ENCODE measurements at regions not wholly inside any gene's neighbourhood (a gene's known extent, or its start where the extent isn't known, plus 50 kb on each side); places are given as distances from the start of the nearest gene placed in this dataset.
"Not testable (repeated sequence)": the region's sequence is repeated elsewhere in the genome, so short reads cannot be mapped to it uniquely, and the experiment has no call there.

GRCh38 chr5:154644745-154645411, 110.3 kb upstream of the LARP1 start:
- no peaks in the 10 kb centered on the region for H3K36me3 ChIP-seq (ENCODE audit: control insufficient read depth, insufficient read depth, low read length)
- no peak overlapping the region for H3K27ac ChIP-seq (ENCODE audit: low read length)
- H3K27me3 ChIP-seq (ENCODE audit: control insufficient read depth, insufficient read depth, low read length): no peaks in the 10 kb centered on the region
- H3K9me3 ChIP-seq (ENCODE audit: control insufficient read depth, low read depth, low read length): peaks cover 3% of the 10 kb centered on the region
- H3K4me3 ChIP-seq (ENCODE audit: low read length): no peak overlapping the region
- H3K4me1 ChIP-seq (ENCODE audit: control insufficient read depth, insufficient read depth, low read length): peaks cover 25% of the 10 kb centered on the region
- WGBS (ENCODE audit: insufficient coverage, low lambda C conversion rate): no CpG with 5 or more reads among the region's 5 CpGs
- peak in 1 of 2 donors; percentile 28 for DNase-seq

GRCh38 chr5:154642499-154643245, 112.5 kb upstream of the LARP1 start:
- no peak overlapping the region for H3K27ac ChIP-seq (ENCODE audit: low read length)
- no peak for DNase-seq
- H3K4me1 ChIP-seq (ENCODE audit: control insufficient read depth, insufficient read depth, low read length): peaks cover 12% of the 10 kb centered on the region
- no CpG with 5 or more reads among the region's 12 CpGs for WGBS (ENCODE audit: insufficient coverage, low lambda C conversion rate)
- no peaks in the 10 kb centered on the region for H3K27me3 ChIP-seq (ENCODE audit: control insufficient read depth, insufficient read depth, low read length)
- H3K9me3 ChIP-seq (ENCODE audit: control insufficient read depth, low read depth, low read length): peaks cover 3% of the 10 kb centered on the region
- H3K36me3 ChIP-seq (ENCODE audit: control insufficient read depth, insufficient read depth, low read length): no peaks in the 10 kb centered on the region
- no peak overlapping the region for H3K4me3 ChIP-seq (ENCODE audit: low read length)

GRCh38 chr5:154640213-154640831, 114.9 kb upstream of the LARP1 start:
- not testable (repeated sequence) for H3K4me1 ChIP-seq (ENCODE audit: control insufficient read depth, insufficient read depth, low read length); H3K27me3 ChIP-seq (ENCODE audit: control insufficient read depth, insufficient read depth, low read length); H3K9me3 ChIP-seq (ENCODE audit: control insufficient read depth, low read depth, low read length); H3K4me3 ChIP-seq (ENCODE audit: low read length); H3K36me3 ChIP-seq (ENCODE audit: control insufficient read depth, insufficient read depth, low read length); H3K27ac ChIP-seq (ENCODE audit: low read length); DNase-seq
- WGBS (ENCODE audit: insufficient coverage, low lambda C conversion rate): 100% methylated on average over 1 of the region's 4 CpGs

GRCh38 chr5:154636786-154637185, 118.4 kb upstream of the LARP1 start:
- not testable (repeated sequence) for DNase-seq; H3K27ac ChIP-seq (ENCODE audit: low read length); H3K4me3 ChIP-seq (ENCODE audit: low read length); H3K4me1 ChIP-seq (ENCODE audit: control insufficient read depth, insufficient read depth, low read length); H3K9me3 ChIP-seq (ENCODE audit: control insufficient read depth, low read depth, low read length); H3K36me3 ChIP-seq (ENCODE audit: control insufficient read depth, insufficient read depth, low read length); H3K27me3 ChIP-seq (ENCODE audit: control insufficient read depth, insufficient read depth, low read length)
- WGBS (ENCODE audit: insufficient coverage, low lambda C conversion rate): 100% methylated on average over 6 of the region's 7 CpGs

- not testable (repeated sequence) for H3K4me1 ChIP-seq (ENCODE audit: control insufficient read depth, insufficient read depth, low read length); H3K4me3 ChIP-seq (ENCODE audit: low read length); H3K36me3 ChIP-seq (ENCODE audit: control insufficient read depth, insufficient read depth, low read length); DNase-seq; H3K27me3 ChIP-seq (ENCODE audit: control insufficient read depth, insufficient read depth, low read length); H3K27ac ChIP-seq (ENCODE audit: low read length); H3K9me3 ChIP-seq (ENCODE audit: control insufficient read depth, low read depth, low read length)
- WGBS (ENCODE audit: insufficient coverage, low lambda C conversion rate): no CpG with 5 or more reads among the region's 12 CpGs
Measured at GRCh38 chr5:154636271-154636670, 118.9 kb upstream of the LARP1 start.

- not testable (repeated sequence) for H3K27me3 ChIP-seq (ENCODE audit: control insufficient read depth, insufficient read depth, low read length); H3K4me3 ChIP-seq (ENCODE audit: low read length); H3K36me3 ChIP-seq (ENCODE audit: control insufficient read depth, insufficient read depth, low read length); DNase-seq; H3K27ac ChIP-seq (ENCODE audit: low read length); H3K4me1 ChIP-seq (ENCODE audit: control insufficient read depth, insufficient read depth, low read length); H3K9me3 ChIP-seq (ENCODE audit: control insufficient read depth, low read depth, low read length)
- WGBS (ENCODE audit: insufficient coverage, low lambda C conversion rate): no CpG with 5 or more reads among the region's 4 CpGs
Measured at GRCh38 chr5:154633744-154634143, 121.4 kb upstream of the LARP1 start.

GRCh38 chr5:154631141-154631540, 124.0 kb upstream of the LARP1 start:
- DNase-seq: no peak
- no peaks in the 10 kb centered on the region for H3K4me1 ChIP-seq (ENCODE audit: control insufficient read depth, insufficient read depth, low read length)
- WGBS (ENCODE audit: insufficient coverage, low lambda C conversion rate): no CpG with 5 or more reads among the region's 22 CpGs
- peaks cover 3% of the 10 kb centered on the region for H3K9me3 ChIP-seq (ENCODE audit: control insufficient read depth, low read depth, low read length)
- no peaks in the 10 kb centered on the region for H3K27me3 ChIP-seq (ENCODE audit: control insufficient read depth, insufficient read depth, low read length)
- H3K27ac ChIP-seq (ENCODE audit: low read length): no peak overlapping the region
- no peak overlapping the region for H3K4me3 ChIP-seq (ENCODE audit: low read length)
- no peaks in the 10 kb centered on the region for H3K36me3 ChIP-seq (ENCODE audit: control insufficient read depth, insufficient read depth, low read length)

GRCh38 chr5:154630410-154630809, 124.8 kb upstream of the LARP1 start:
- no peak overlapping the region for H3K27ac ChIP-seq (ENCODE audit: low read length)
- no peaks in the 10 kb centered on the region for H3K36me3 ChIP-seq (ENCODE audit: control insufficient read depth, insufficient read depth, low read length)
- DNase-seq: no peak
- peaks cover 3% of the 10 kb centered on the region for H3K9me3 ChIP-seq (ENCODE audit: control insufficient read depth, low read depth, low read length)
- H3K4me1 ChIP-seq (ENCODE audit: control insufficient read depth, insufficient read depth, low read length): no peaks in the 10 kb centered on the region
- no peak overlapping the region for H3K4me3 ChIP-seq (ENCODE audit: low read length)
- H3K27me3 ChIP-seq (ENCODE audit: control insufficient read depth, insufficient read depth, low read length): no peaks in the 10 kb centered on the region
- no CpG with 5 or more reads among the region's 4 CpGs for WGBS (ENCODE audit: insufficient coverage, low lambda C conversion rate)

- DNase-seq: no peak
- Histone ChIP-seq H3K4me3 (ENCODE audit: low read length) (no peak overlapping the region), H3K4me1 (ENCODE audit: control insufficient read depth, insufficient read depth, low read length) (no peaks in the 10 kb centered on the region), H3K27me3 (ENCODE audit: control insufficient read depth, insufficient read depth, low read length) (no peaks in the 10 kb centered on the region), H3K9me3 (ENCODE audit: control insufficient read depth, low read depth, low read length) (peaks cover 3% of the 10 kb centered on the region), H3K36me3 (ENCODE audit: control insufficient read depth, insufficient read depth, low read length) (no peaks in the 10 kb centered on the region), H3K27ac (ENCODE audit: low read length) (no peak overlapping the region)
- WGBS (ENCODE audit: insufficient coverage, low lambda C conversion rate): no CpG with 5 or more reads among the region's 4 CpGs
Measured at GRCh38 chr5:154628685-154629084, 126.5 kb upstream of the LARP1 start.

- Histone ChIP-seq H3K9me3 (ENCODE audit: control insufficient read depth, low read depth, low read length) (peaks cover 3% of the 10 kb centered on the region), H3K4me1 (ENCODE audit: control insufficient read depth, insufficient read depth, low read length) (no peaks in the 10 kb centered on the region), H3K27me3 (ENCODE audit: control insufficient read depth, insufficient read depth, low read length) (no peaks in the 10 kb centered on the region), H3K36me3 (ENCODE audit: control insufficient read depth, insufficient read depth, low read length) (no peaks in the 10 kb centered on the region), H3K27ac (ENCODE audit: low read length) (no peak overlapping the region), H3K4me3 (ENCODE audit: low read length) (no peak overlapping the region)
- no peak for DNase-seq
- whole genome bisulfite sequencing (ENCODE audit: insufficient coverage, low lambda C conversion rate): no CpG with 5 or more reads among the region's 7 CpGs
Measured at GRCh38 chr5:154627698-154628678, 127.2 kb upstream of the LARP1 start.
